IMR-90 (cell line): ENCODE measurements at regions not wholly inside any gene's neighbourhood (a gene's known extent, or its start where the extent isn't known, plus 50 kb on each side); places are given as distances from the start of the nearest gene placed in this dataset.
A peak's percentile ranks its signal among the peaks of the same experiment; 100 is the strongest.

Experiments
- ATAC-seq: fragments of 200-7000 bp; cut with Tn5 transposase; 2 replicates; pipeline ENCODE4 v1.9.1; 2020; ENCODE audit warnings: low read depth, mild to moderate bottlenecking, moderate library complexity
- BruUV-seq: library from RNA; stranded (reverse); fragments of 400-500 nt; replicated peaks from 2 replicates; lab custom pipeline; 2021; lab: Mats Ljungman, UMichigan
- CTCF ChIA-PET: fragments of 300-600 bp; formaldehyde crosslinking; extraction: SDS; loops from one replicate; lab custom pipeline; 2021; ENCODE audit warnings: antibody characterized with exemption; lab: Yijun Ruan, JAX
- POLR2A ChIA-PET: fragments of 300-600 bp; sonication (Branson Sonifier 250); formaldehyde crosslinking; loops from one replicate; lab custom pipeline; 2022; ENCODE audit warnings: antibody characterized with exemption; ENCODE audit not compliant: unreplicated experiment; lab: Charles Lee
- DNase-seq: peaks from one replicate; pipeline ENCODE4 v3.0.0; 2013
- H2AFZ ChIP-seq: replicated peaks from 2 replicates; pipeline ENCODE3; 2013; ENCODE audit warnings: low read length, mild to moderate bottlenecking; ENCODE audit not compliant: poor library complexity
- H2AK5ac ChIP-seq: 2 replicates; pipeline ENCODE4 v1.6.1; 2013; ENCODE audit warnings: low read depth, low read length, inconsistent platforms
- H2AK9ac ChIP-seq: replicated peaks from 2 replicates; pipeline ENCODE3; 2013; ENCODE audit warnings: mild to moderate bottlenecking, low read depth, low read length, moderate library complexity; ENCODE audit not compliant: poor library complexity
- H2BK120ac ChIP-seq: 2 replicates; pipeline ENCODE4 v1.6.1; 2013; ENCODE audit warnings: low read depth, low read length, inconsistent platforms
- H2BK15ac ChIP-seq: 3 replicates; pipeline ENCODE4 v1.6.1; 2013; ENCODE audit warnings: low read depth, low read length, inconsistent platforms
- H2BK20ac ChIP-seq: 2 replicates; pipeline ENCODE4 v1.6.1; 2013; ENCODE audit warnings: low read depth, mild to moderate bottlenecking, inconsistent platforms, low read length, moderate library complexity
- H2BK5ac ChIP-seq: 2 replicates; pipeline ENCODE4 v1.6.1; 2013; ENCODE audit warnings: mild to moderate bottlenecking, low read depth, low read length, inconsistent platforms; ENCODE audit not compliant: poor library complexity, severe bottlenecking
- H3K14ac ChIP-seq: replicated peaks from 2 replicates; pipeline ENCODE4 v1.6.1; 2013; ENCODE audit warnings: low read depth, low read length, inconsistent platforms
- H3K18ac ChIP-seq: 2 replicates; pipeline ENCODE4 v1.6.1; 2013; ENCODE audit warnings: low read depth, low read length, control low read depth
- H3K23ac ChIP-seq: 2 replicates; pipeline ENCODE4 v1.6.1; 2013; ENCODE audit warnings: low read depth, low read length, inconsistent platforms
- H3K27ac ChIP-seq: 2 replicates; pipeline ENCODE4 v1.5.1; 2013; ENCODE audit warnings: mild to moderate bottlenecking, control low read depth, low read length; ENCODE audit not compliant: insufficient read depth
- H3K27me3 ChIP-seq: 2 replicates; pipeline ENCODE4 v1.6.1; 2013; ENCODE audit warnings: low read length; ENCODE audit not compliant: control insufficient read depth, insufficient read depth
- H3K36me3 ChIP-seq: 2 replicates; pipeline ENCODE4 v1.6.1; 2013; ENCODE audit warnings: low read length, mixed read lengths; ENCODE audit not compliant: control insufficient read depth, insufficient read depth
- H3K4ac ChIP-seq: 2 replicates; pipeline ENCODE4 v1.6.1; 2013; ENCODE audit warnings: low read depth, low read length, inconsistent platforms
- H3K4me1 ChIP-seq: 2 replicates; pipeline ENCODE4 v1.6.1; 2013; ENCODE audit warnings: low read length, mixed read lengths; ENCODE audit not compliant: control insufficient read depth, insufficient read depth
- H3K4me2 ChIP-seq: 2 replicates; pipeline ENCODE4 v1.6.1; 2013; ENCODE audit warnings: low read depth, mild to moderate bottlenecking, control low read depth, low read length, moderate library complexity
- H3K4me3 ChIP-seq: 2 replicates; pipeline ENCODE4 v1.5.1; 2013; ENCODE audit warnings: low read depth, mild to moderate bottlenecking, control low read depth, low read length, moderate library complexity; ENCODE audit not compliant: insufficient read depth
- H3K56ac ChIP-seq: 2 replicates; pipeline ENCODE4 v1.6.1; 2013; ENCODE audit warnings: low read length, inconsistent platforms; ENCODE audit not compliant: insufficient read depth; ENCODE audit errors: extremely low read depth
- H3K79me1 ChIP-seq, 2 experiments: 2 replicates each; pipeline ENCODE4 v1.6.1; 2013; ENCODE audit warnings: low read length in 2 of 2, inconsistent platforms in 1 of 2, low read depth in 1 of 2
- H3K9ac ChIP-seq: 2 replicates; pipeline ENCODE4 v1.6.1; 2013; ENCODE audit warnings: low read depth, low read length, control low read depth
- H3K9me1 ChIP-seq: 2 replicates; pipeline ENCODE4 v1.6.1; 2013; ENCODE audit warnings: low read length, inconsistent platforms; ENCODE audit not compliant: insufficient read depth
- H3K9me3 ChIP-seq: 2 replicates; pipeline ENCODE4 v1.6.1; 2013; ENCODE audit warnings: low read length; ENCODE audit not compliant: control insufficient read depth, insufficient read depth
- H4K20me1 ChIP-seq: 2 replicates; pipeline ENCODE4 v1.6.1; 2013; ENCODE audit warnings: low read length, inconsistent platforms; ENCODE audit not compliant: insufficient read depth
- H4K5ac ChIP-seq: 2 replicates; pipeline ENCODE4 v1.6.1; 2013; ENCODE audit warnings: mild to moderate bottlenecking, low read depth, low read length, control low read depth
- H4K8ac ChIP-seq, 2 experiments: 2 replicates each; pipeline ENCODE4 v1.6.1; 2013; ENCODE audit warnings: low read depth in 2 of 2, low read length in 2 of 2, control low read depth in 1 of 2, inconsistent platforms in 1 of 2
- H4K91ac ChIP-seq: 2 replicates; pipeline ENCODE4 v1.6.1; 2013; ENCODE audit warnings: low read depth, low read length, inconsistent platforms; ENCODE audit not compliant: insufficient read depth
- BHLHE40 ChIP-seq: fragments of 150-350 bp; IDR thresholded peaks from 2 replicates; pipeline ENCODE4 v1.6.1; 2016; ENCODE audit warnings: mild to moderate bottlenecking, low read depth, low read length
- CEBPB ChIP-seq: IDR thresholded peaks from 2 replicates; pipeline ENCODE4 v1.6.1; 2012; ENCODE audit warnings: low read depth, low read length, improper control_type of control experiment
- CHD1 ChIP-seq: IDR thresholded peaks from 2 replicates; pipeline ENCODE4 v1.6.1; 2012; ENCODE audit warnings: low read depth, low read length, improper control_type of control experiment
- FOS ChIP-seq: fragments of 150-350 bp; IDR thresholded peaks from 2 replicates; pipeline ENCODE4 v1.6.1; 2016; ENCODE audit warnings: low read depth, low read length
- MAFK ChIP-seq: IDR thresholded peaks from 2 replicates; pipeline ENCODE4 v1.6.1; 2012; ENCODE audit warnings: low read depth, low read length, improper control_type of control experiment
- MAZ ChIP-seq: IDR thresholded peaks from 2 replicates; pipeline ENCODE4 v1.6.1; 2012; ENCODE audit warnings: low read depth, mild to moderate bottlenecking, low read length, improper control_type of control experiment, moderate library complexity, borderline replicate concordance
- MXI1 ChIP-seq: IDR thresholded peaks from 2 replicates; pipeline ENCODE4 v1.6.1; 2012; ENCODE audit warnings: low read depth, mild to moderate bottlenecking, low read length, moderate library complexity, borderline replicate concordance
- NFE2L2 ChIP-seq: fragments of 150-350 bp; IDR thresholded peaks from 2 replicates; pipeline ENCODE4 v1.6.1; 2016; ENCODE audit warnings: low read depth, mild to moderate bottlenecking, low read length
- POLR2A ChIP-seq: IDR thresholded peaks from 2 replicates; pipeline ENCODE4 v1.6.1; 2012; ENCODE audit warnings: mild to moderate bottlenecking, low read depth, low read length
- RAD21 ChIP-seq: IDR thresholded peaks from 2 replicates; pipeline ENCODE4 v1.6.1; 2012; ENCODE audit warnings: low read length, improper control_type of control experiment
- RCOR1 ChIP-seq: IDR thresholded peaks from 2 replicates; pipeline ENCODE4 v1.6.1; 2012; ENCODE audit warnings: mild to moderate bottlenecking, low read length, improper control_type of control experiment; ENCODE audit not compliant: insufficient replicate concordance
- RFX5 ChIP-seq: IDR thresholded peaks from 2 replicates; pipeline ENCODE4 v1.8.0; 2012; ENCODE audit warnings: low read depth, mild to moderate bottlenecking, low read length, moderate library complexity
- WGBS, 2 experiments: methylation state at CpG; one replicate each; pipeline versions ENCODE4 v1.1.5 to v1.1.7; 2013; ENCODE audit warnings: missing lambda C conversion rate in 2 of 2; ENCODE audit not compliant: insufficient read length in 1 of 2; ENCODE audit errors: extremely low coverage in 2 of 2; 5-methylcytosine and 5-hydroxymethylcytosine counted together
- dilution Hi-C: fragments of 300-500 bp; cut with HindIII; formaldehyde crosslinking; loops from one replicate; pipeline ENCODE4 v1.14.3; 2018; ENCODE audit warnings: low sequenced_read_pairs; ENCODE audit not compliant: unreplicated experiment
- in situ Hi-C: fragments of 300-500 bp; cut with MboI; formaldehyde crosslinking; loops from 3 replicates; pipeline ENCODE4 v1.14.3; 2019; ENCODE audit warnings: low sequenced_read_pairs, inconsistent platforms, mixed read lengths
- intact Hi-C: fragments of 100-400 bp; cut with micrococcal nuclease; formaldehyde crosslinking; loops from 2 replicates; pipeline ENCODE4 v1.10.0; 2022
- TF ChIP-seq, protein P1 (sequence below): fragments of 150-350 bp; IDR thresholded peaks from 2 replicates; pipeline ENCODE4 v1.6.1; 2016; ENCODE audit warnings: low read depth, mild to moderate bottlenecking, low read length, moderate library complexity, borderline replicate concordance
- TF ChIP-seq, protein P2 (sequence below): fragments of 150-350 bp; IDR thresholded peaks from 2 replicates; pipeline ENCODE4 v1.6.1; 2017; ENCODE audit warnings: mild to moderate bottlenecking, antibody characterized with exemption, low read length, low read depth
- TF ChIP-seq, protein P3 (sequence below): conservative IDR thresholded peaks from 2 replicates; pipeline ENCODE4 v1.5.1; 2012; ENCODE audit warnings: mild to moderate bottlenecking, low read depth, low read length, improper control_type of control experiment

DNA sequence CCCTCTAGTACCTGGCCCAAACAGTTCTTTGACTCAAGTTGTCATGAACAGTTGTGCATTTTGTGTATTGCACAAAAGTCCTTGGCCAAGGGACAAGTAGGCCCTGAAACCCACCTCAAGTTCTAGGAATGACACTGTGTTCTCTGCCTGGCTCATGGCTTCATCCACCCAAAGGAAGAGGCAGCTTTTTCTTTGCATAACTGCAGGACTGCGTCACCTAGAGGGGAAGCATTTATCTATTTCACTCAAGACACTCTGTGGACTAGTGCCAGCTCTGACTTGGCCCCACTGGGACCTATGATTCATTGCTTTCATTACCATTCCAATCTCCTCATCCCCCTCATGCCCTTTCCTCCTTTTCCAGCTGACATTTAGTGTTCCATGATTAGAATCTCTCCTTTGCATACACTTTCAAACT is 119.3 kb upstream of the SIX2 start:
- H3K9ac ChIP-seq = no peak overlapping the region
- H3K4me2 ChIP-seq = peak overlapping the region; percentile 13; the same call in 1 of the 2 replicates
- TF ChIP-seq, protein P1, sequence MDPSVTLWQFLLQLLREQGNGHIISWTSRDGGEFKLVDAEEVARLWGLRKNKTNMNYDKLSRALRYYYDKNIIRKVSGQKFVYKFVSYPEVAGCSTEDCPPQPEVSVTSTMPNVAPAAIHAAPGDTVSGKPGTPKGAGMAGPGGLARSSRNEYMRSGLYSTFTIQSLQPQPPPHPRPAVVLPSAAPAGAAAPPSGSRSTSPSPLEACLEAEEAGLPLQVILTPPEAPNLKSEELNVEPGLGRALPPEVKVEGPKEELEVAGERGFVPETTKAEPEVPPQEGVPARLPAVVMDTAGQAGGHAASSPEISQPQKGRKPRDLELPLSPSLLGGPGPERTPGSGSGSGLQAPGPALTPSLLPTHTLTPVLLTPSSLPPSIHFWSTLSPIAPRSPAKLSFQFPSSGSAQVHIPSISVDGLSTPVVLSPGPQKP = no peak
- TF ChIP-seq BHLHE40 (no peak), RFX5 (no peak), RAD21 (0 out of 2 replicates have a peak, but pooled peaks have one; percentile 19), MAFK (no peak), MAZ (no peak), POLR2A (no peak), CEBPB (peak; percentile 61; the same call in 1 of the 2 replicates), NFE2L2 (no peak), FOS (0 out of 2 replicates have a peak, but pooled peaks have one; percentile 14), CHD1 (no peak), MXI1 (no peak), RCOR1 (no peak)
- TF ChIP-seq, protein P2, sequence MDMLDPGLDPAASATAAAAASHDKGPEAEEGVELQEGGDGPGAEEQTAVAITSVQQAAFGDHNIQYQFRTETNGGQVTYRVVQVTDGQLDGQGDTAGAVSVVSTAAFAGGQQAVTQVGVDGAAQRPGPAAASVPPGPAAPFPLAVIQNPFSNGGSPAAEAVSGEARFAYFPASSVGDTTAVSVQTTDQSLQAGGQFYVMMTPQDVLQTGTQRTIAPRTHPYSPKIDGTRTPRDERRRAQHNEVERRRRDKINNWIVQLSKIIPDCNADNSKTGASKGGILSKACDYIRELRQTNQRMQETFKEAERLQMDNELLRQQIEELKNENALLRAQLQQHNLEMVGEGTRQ = no peak
- TF ChIP-seq, protein P3, sequence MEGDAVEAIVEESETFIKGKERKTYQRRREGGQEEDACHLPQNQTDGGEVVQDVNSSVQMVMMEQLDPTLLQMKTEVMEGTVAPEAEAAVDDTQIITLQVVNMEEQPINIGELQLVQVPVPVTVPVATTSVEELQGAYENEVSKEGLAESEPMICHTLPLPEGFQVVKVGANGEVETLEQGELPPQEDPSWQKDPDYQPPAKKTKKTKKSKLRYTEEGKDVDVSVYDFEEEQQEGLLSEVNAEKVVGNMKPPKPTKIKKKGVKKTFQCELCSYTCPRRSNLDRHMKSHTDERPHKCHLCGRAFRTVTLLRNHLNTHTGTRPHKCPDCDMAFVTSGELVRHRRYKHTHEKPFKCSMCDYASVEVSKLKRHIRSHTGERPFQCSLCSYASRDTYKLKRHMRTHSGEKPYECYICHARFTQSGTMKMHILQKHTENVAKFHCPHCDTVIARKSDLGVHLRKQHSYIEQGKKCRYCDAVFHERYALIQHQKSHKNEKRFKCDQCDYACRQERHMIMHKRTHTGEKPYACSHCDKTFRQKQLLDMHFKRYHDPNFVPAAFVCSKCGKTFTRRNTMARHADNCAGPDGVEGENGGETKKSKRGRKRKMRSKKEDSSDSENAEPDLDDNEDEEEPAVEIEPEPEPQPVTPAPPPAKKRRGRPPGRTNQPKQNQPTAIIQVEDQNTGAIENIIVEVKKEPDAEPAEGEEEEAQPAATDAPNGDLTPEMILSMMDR = no peak

More for the DNA sequence above, 119.3 kb upstream of the SIX2 start:
- Histone ChIP-seq H4K20me1 (no peaks in the 10 kb centered on the region), H2AK9ac (no peak overlapping the region), H3K4me3 (no peak overlapping the region), H4K5ac (no peak overlapping the region), H3K9me3 (no peaks in the 10 kb centered on the region), H3K9me1 (peaks cover 8% of the 10 kb centered on the region; the same call in 1 of the 2 replicates), H3K18ac (peak overlapping the region; percentile 62; the same call in 1 of the 2 replicates), H4K8ac (peak overlapping the region in 1 of 2 experiments; percentile 42; a peak in 1 of 4 replicates), H3K27ac (no peak overlapping the region), H2BK120ac (peak overlapping the region; percentile 57), H3K36me3 (no peaks in the 10 kb centered on the region), H3K79me1 (no peaks in the 10 kb centered on the region), H2AK5ac (peak overlapping the region; percentile 52), H3K27me3 (peaks cover 4% of the 10 kb centered on the region; the same call in 1 of the 2 replicates), H3K23ac (0 out of 2 replicates have a peak overlapping the region, but pooled peaks have one; percentile 10), H3K4ac (peak overlapping the region; percentile 64; the same call in 1 of the 2 replicates), H3K4me1 (peaks cover 10% of the 10 kb centered on the region), H3K14ac (no peak overlapping the region), H2BK5ac (peak overlapping the region; percentile 34), H2AFZ (peak overlapping the region; percentile 6), H4K91ac (peak overlapping the region; percentile 54; the same call in 1 of the 2 replicates), H3K56ac (no peak overlapping the region), H2BK20ac (peak overlapping the region; percentile 69), H2BK15ac (peak overlapping the region; percentile 16; the same call in 2 of the 3 replicates)
- ChIA-PET POLR2A (no interaction called here), CTCF (interaction anchor here (0.8 kb wide), 1 partner anchor 12 kb away, joined by 3 read pairs; no protein-coding TSS in a partner anchor)
- 40% methylated on average over 1 of the region's 1 CpG; no CpG with 5 or more reads in 1 of the 2 experiments for WGBS, 2 experiments
- DNase-seq (peak; percentile 94), ATAC-seq (peak; percentile 95)
- in situ Hi-C loops = no loop called here
- no TSS peak for BruUV-seq
- intact Hi-C loops = loop anchor here (10.0 kb wide), 1 partner anchor 206 kb away; no protein-coding TSS in a partner anchor
- dilution Hi-C loops = no loop called here
